Suprapubic skin (tissue), 4 donors: ENCODE measurements at regions not wholly inside any gene's neighbourhood (a gene's known extent, or its start where the extent isn't known, plus 50 kb on each side); places are given as distances from the start of the nearest gene placed in this dataset.

ENCODE experiments used
- DNase-seq, 2 donors: peaks; one replicate each; pipeline ENCODE4 v3.0.0-alpha.2; 2019; ENCODE audit warnings: low spot score in 2 of 2
- H3K27ac ChIP-seq: fragments of 200-600 bp; sonication (generic); one replicate; pipeline ENCODE4 v1.5.1; 2019
- H3K27me3 ChIP-seq: fragments of 200-600 bp; sonication (generic); one replicate; pipeline ENCODE4 v1.5.1; 2019
- H3K36me3 ChIP-seq: fragments of 200-600 bp; sonication (generic); one replicate; pipeline ENCODE4 v1.5.1; 2019
- H3K4me1 ChIP-seq: fragments of 200-600 bp; sonication (generic); one replicate; pipeline ENCODE4 v1.5.1; 2019
- H3K4me3 ChIP-seq: fragments of 200-600 bp; sonication (generic); one replicate; pipeline ENCODE4 v1.5.1; 2019; ENCODE audit warnings: mild to moderate bottlenecking
- H3K9me3 ChIP-seq: fragments of 200-600 bp; sonication (generic); one replicate; pipeline ENCODE4 v1.5.1; 2019
- EP300 ChIP-seq: sonication (generic); formaldehyde crosslinking; IDR thresholded peaks from one replicate; pipeline ENCODE4 v1.6.1; 2017; ENCODE audit warnings: antibody characterized with exemption
- POLR2A ChIP-seq, 2 donors: fragments of 450-650 bp; IDR thresholded peaks; one replicate each; pipeline ENCODE4 v1.6.1; 2017; ENCODE audit warnings: antibody characterized with exemption in 2 of 2, mild to moderate bottlenecking in 2 of 2, moderate library complexity in 2 of 2
- POLR2AphosphoS5 ChIP-seq, 3 donors: sonication (generic); formaldehyde crosslinking; IDR thresholded peaks; one replicate each; pipeline ENCODE4 v1.6.1; 2017; ENCODE audit warnings: antibody characterized with exemption in 3 of 3
- WGBS: methylation state at CpG from one replicate; pipeline ENCODE4 v1.1.5; 2018; 5-methylcytosine and 5-hydroxymethylcytosine counted together
- TF ChIP-seq, protein P1 (sequence below), 2 donors: fragments of 200-600 bp in 1 of 2; fragments of 450-650 bp in 1 of 2; sonication (generic) in 1 of 2; IDR thresholded peaks; one replicate each; pipeline ENCODE4 v1.5.1; 2016 to 2019; ENCODE audit warnings: antibody characterized with exemption in 2 of 2, mild to moderate bottlenecking in 1 of 2, moderate library complexity in 1 of 2

DNA sequence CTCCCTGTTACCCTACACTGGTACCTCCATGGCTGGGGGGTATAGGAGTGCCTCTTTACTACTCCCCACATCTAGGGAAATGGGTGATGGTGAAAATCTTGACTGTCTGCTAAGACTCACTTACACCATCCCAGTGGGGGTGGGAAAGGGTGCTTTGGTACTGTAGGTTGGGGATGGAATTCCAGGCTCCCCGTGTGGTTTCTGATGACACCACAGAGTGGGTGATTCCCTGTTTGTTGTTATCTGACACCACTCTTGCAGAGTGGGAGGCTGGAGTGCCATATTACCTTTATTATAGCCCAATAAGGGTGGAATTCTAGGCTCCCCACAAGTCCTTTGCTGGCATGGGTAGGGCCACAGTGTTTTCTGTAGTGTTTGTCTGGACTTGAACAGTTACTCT lies 264.6 kb upstream of the MAN1A1 start:
- H3K36me3 ChIP-seq: no peaks in the 10 kb centered on the region
- H3K4me1 ChIP-seq: no peaks in the 10 kb centered on the region
- DNase-seq: no peak
- 43% methylated on average over 1 of the region's 1 CpG for WGBS
- H3K27ac ChIP-seq: no peak overlapping the region
- H3K9me3 ChIP-seq: no peaks in the 10 kb centered on the region
- no peak for TF ChIP-seq POLR2A (IDR thresholded peaks at IDR 0.05)
- no peak for TF ChIP-seq EP300
- TF ChIP-seq, protein P1, sequence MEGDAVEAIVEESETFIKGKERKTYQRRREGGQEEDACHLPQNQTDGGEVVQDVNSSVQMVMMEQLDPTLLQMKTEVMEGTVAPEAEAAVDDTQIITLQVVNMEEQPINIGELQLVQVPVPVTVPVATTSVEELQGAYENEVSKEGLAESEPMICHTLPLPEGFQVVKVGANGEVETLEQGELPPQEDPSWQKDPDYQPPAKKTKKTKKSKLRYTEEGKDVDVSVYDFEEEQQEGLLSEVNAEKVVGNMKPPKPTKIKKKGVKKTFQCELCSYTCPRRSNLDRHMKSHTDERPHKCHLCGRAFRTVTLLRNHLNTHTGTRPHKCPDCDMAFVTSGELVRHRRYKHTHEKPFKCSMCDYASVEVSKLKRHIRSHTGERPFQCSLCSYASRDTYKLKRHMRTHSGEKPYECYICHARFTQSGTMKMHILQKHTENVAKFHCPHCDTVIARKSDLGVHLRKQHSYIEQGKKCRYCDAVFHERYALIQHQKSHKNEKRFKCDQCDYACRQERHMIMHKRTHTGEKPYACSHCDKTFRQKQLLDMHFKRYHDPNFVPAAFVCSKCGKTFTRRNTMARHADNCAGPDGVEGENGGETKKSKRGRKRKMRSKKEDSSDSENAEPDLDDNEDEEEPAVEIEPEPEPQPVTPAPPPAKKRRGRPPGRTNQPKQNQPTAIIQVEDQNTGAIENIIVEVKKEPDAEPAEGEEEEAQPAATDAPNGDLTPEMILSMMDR (IDR thresholded peaks at IDR 0.05): no peak
- no peak for TF ChIP-seq POLR2AphosphoS5 (IDR thresholded peaks at IDR 0.05)
- H3K27me3 ChIP-seq: no peaks in the 10 kb centered on the region
- H3K4me3 ChIP-seq: no peak overlapping the region

DNA sequence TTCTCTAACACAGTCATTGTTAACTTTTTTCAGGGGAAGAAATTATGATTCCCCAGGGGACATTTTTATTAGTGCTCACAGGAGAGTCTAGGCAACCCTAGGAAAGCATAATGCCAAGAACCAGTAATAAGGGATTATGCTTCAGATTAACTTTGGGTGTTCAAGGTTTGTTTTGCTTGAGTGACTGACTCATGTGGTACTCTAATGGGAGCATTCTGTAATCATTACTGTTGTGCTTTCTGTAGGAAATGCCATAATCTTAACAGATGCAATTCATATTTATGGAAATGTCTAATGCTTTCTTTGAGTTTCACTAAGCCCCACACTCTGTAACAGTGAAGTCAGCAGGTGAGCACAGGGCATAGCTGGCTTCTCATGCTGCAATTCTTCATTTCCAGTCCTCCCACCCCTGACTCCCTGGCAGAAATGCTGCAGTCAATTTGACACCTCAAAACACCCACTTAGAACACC lies 263.4 kb upstream of the MAN1A1 start:
- Histone ChIP-seq H3K27me3 (no peaks in the 10 kb centered on the region), H3K36me3 (no peaks in the 10 kb centered on the region), H3K27ac (no peak overlapping the region), H3K4me3 (no peak overlapping the region), H3K9me3 (no peaks in the 10 kb centered on the region), H3K4me1 (no peaks in the 10 kb centered on the region)
- DNase-seq: no peak
- TF ChIP-seq POLR2A (IDR thresholded peaks at IDR 0.05) (no peak), POLR2AphosphoS5 (IDR thresholded peaks at IDR 0.05) (no peak), EP300 (no peak)
- TF ChIP-seq, protein P1 (IDR thresholded peaks at IDR 0.05): no peak

DNA sequence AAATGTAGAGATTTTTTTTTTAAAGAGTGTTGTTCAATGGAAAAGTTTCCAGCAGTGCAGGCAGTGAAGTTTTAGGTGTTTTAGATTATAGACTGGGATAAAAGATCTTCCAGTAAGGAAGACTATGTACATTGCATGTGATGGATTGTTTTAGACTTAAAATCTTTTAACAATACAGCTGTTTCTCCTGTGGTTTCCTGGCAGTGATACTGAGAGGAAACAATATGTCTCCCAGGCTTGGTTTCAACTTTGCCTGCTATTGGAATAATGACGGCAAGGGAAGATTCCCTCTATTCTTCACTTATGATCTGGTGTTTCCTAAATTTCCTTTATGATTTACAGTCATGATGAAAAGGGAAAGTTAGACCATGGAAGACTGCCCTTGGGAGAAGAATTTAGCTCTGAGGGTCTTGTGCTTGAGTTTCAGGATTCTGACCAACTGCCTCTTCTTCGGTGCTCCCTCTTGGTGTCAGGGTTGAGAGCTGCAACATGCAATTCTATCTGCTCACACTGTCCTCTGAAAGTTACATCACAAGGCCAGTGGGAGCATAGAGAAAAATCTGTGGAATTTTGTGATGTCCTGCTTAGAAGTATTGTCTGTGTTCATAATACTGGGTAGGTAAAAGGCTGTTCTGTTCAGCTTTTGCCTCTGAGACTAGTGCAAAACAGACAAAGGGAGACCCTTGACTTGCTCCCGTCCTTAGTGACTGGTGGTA lies 262.8 kb upstream of the MAN1A1 start:
- 65% methylated on average over 3 of the region's 3 CpGs for WGBS
- H3K27me3 ChIP-seq: no peaks in the 10 kb centered on the region
- no peak for DNase-seq
- no peaks in the 10 kb centered on the region for H3K36me3 ChIP-seq
- H3K9me3 ChIP-seq: no peaks in the 10 kb centered on the region
- TF ChIP-seq EP300 (no peak), POLR2A (IDR thresholded peaks at IDR 0.05) (no peak)
- H3K4me1 ChIP-seq: no peaks in the 10 kb centered on the region
- H3K4me3 ChIP-seq: no peak overlapping the region
- no peak overlapping the region for H3K27ac ChIP-seq

DNA sequence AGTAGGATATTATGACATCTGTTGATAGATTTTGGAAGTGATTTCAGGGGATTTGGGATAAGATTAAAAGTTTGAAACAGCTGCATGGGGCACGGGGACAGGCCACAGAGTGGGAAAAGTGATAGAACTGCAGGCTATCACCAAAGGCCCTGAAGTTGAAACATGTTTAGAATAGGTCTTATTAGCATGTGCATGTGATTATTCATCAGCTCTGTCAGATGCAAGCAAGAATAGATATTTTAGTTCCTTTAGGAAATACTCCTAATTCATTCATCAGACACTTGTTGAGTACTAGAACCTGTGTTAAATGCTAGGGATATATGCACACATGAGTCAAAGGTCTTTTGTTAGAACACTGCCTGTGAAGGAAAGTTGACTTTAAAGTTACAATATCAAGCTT lies 261.2 kb upstream of the MAN1A1 start:
- Histone ChIP-seq H3K27me3 (no peaks in the 10 kb centered on the region), H3K36me3 (no peaks in the 10 kb centered on the region), H3K9me3 (no peaks in the 10 kb centered on the region), H3K27ac (no peak overlapping the region), H3K4me1 (no peaks in the 10 kb centered on the region), H3K4me3 (no peak overlapping the region)
- TF ChIP-seq, protein P1 (IDR thresholded peaks at IDR 0.05): no peak
- TF ChIP-seq EP300 (no peak), POLR2A (IDR thresholded peaks at IDR 0.05) (no peak), POLR2AphosphoS5 (IDR thresholded peaks at IDR 0.05) (no peak)
- DNase-seq: no peak
- WGBS: 87% methylated on average over 1 of the region's 1 CpG

DNA sequence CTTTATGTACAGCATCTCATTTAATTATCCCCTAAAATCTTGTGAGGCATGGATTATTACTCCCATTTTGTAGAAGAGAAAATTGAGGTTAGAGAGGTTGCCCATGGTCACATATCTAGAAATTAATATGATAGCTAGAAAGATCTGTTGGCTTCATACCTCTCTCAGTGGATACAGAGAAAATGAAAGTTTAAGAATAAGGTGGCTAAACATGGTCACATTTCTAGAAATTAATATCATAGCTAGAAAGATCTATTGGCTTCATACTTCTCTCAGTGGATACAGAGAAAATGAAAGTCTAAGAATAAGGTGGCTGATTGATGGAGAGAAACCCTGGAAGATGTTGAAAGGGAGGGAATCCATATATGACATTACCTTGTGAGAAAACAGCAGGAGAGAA lies 260.7 kb upstream of the MAN1A1 start:
- Histone ChIP-seq H3K27ac (no peak overlapping the region), H3K4me3 (no peak overlapping the region), H3K4me1 (no peaks in the 10 kb centered on the region), H3K36me3 (no peaks in the 10 kb centered on the region), H3K9me3 (no peaks in the 10 kb centered on the region), H3K27me3 (no peaks in the 10 kb centered on the region)
- DNase-seq: no peak
- TF ChIP-seq POLR2A (IDR thresholded peaks at IDR 0.05) (no peak), POLR2AphosphoS5 (IDR thresholded peaks at IDR 0.05) (no peak), EP300 (no peak)
- TF ChIP-seq, protein P1 (IDR thresholded peaks at IDR 0.05): no peak

DNA sequence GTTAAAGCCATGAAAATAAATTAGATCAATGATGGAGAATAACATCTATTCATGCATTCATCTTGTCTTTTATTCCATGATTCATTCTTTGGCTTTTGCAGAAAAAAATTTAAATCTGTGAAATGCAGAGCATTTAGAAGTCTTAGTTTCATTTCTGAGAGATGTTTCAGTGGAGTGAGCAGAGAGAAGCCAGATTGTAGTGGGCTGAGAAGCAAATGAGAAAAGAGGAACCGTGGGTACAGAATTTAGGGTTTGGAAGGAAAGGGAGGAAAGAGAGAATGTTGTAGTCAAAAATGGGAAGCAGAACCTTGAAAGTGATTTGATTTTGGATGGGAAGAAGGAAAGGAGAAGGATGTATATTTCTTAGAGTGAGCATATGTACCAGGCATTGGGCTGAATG lies 260.3 kb upstream of the MAN1A1 start:
- Histone ChIP-seq H3K9me3 (no peaks in the 10 kb centered on the region), H3K27ac (no peak overlapping the region), H3K4me3 (no peak overlapping the region), H3K4me1 (no peaks in the 10 kb centered on the region), H3K27me3 (no peaks in the 10 kb centered on the region), H3K36me3 (no peaks in the 10 kb centered on the region)
- TF ChIP-seq EP300 (no peak), POLR2A (IDR thresholded peaks at IDR 0.05) (no peak), POLR2AphosphoS5 (IDR thresholded peaks at IDR 0.05) (no peak)
- TF ChIP-seq, protein P1 (IDR thresholded peaks at IDR 0.05): no peak
- DNase-seq: no peak
- WGBS: 67% methylated on average over 1 of the region's 1 CpG
